ENCODE measurements at regions not wholly inside any gene's neighbourhood (a gene's known extent, or its start where the extent isn't known, plus 50 kb on each side); places are given as distances from the start of the nearest gene placed in this dataset.

DNA sequence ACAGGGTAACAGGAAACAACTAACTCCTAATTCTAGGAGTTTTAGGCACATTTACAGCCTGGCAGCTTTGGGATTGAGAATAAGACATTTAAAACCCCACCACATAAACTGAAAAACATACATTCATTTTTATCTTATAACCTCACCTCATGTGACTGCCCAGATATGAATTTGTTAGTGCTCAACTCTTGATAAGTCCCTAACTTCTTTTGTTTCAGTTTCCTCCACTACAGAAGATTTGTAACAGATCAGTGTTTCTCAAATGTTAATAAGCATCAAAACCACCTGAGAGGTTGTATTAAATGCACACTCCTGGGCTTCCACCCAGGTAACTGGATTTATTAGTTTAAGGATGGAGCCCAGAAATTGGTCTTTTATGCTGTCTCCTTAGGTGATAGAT lies 190.1 kb upstream of the ARID1B start:
- POLR2A ChIA-PET (ENCODE audit: unreplicated experiment): no interaction called here
- no peak overlapping the region for H3K23ac ChIP-seq (ENCODE audit: low read depth, low read length)
- no peak overlapping the region for H3K56ac ChIP-seq (ENCODE audit: extremely low read depth, insufficient read depth, low read length)
- H3K9me1 ChIP-seq (ENCODE audit: insufficient read depth, low read length): no peaks in the 10 kb centered on the region
- no peak overlapping the region for H2BK5ac ChIP-seq (ENCODE audit: low read depth, low read length, poor library complexity, severe bottlenecking)
- H4K8ac ChIP-seq (ENCODE audit: low read depth in 2 of 2, low read length in 2 of 2): no peak overlapping the region
- no peaks in the 10 kb centered on the region for H3K4me1 ChIP-seq (ENCODE audit: control insufficient read depth, insufficient read depth, low read length)
- no peaks in the 10 kb centered on the region for H3K36me3 ChIP-seq (ENCODE audit: control insufficient read depth, insufficient read depth, low read length)
- H3K9me3 ChIP-seq (ENCODE audit: control insufficient read depth, insufficient read depth, low read length): no peaks in the 10 kb centered on the region
- H3K27me3 ChIP-seq (ENCODE audit: control insufficient read depth, insufficient read depth, low read length): peaks cover 4% of the 10 kb centered on the region
- CTCF ChIA-PET: interaction anchor here (1.0 kb wide), 1 partner anchor 22 kb away, joined by 3 read pairs; no protein-coding TSS in a partner anchor
- H2BK120ac ChIP-seq (ENCODE audit: low read depth, low read length): no peak overlapping the region
- BruUV-seq (replicated peaks): no TSS peak
- H3K27ac ChIP-seq (ENCODE audit: insufficient read depth, low read length): no peak overlapping the region
- TF ChIP-seq RCOR1 (IDR thresholded peaks at IDR 0.05; ENCODE audit: insufficient replicate concordance, low read length) (no peak), BHLHE40 (IDR thresholded peaks at IDR 0.05; ENCODE audit: low read depth, low read length) (no peak), FOS (IDR thresholded peaks at IDR 0.05; ENCODE audit: low read depth, low read length) (no peak), NFE2L2 (IDR thresholded peaks at IDR 0.05; ENCODE audit: low read depth, low read length) (no peak), SMC3 (IDR thresholded peaks at IDR 0.05; ENCODE audit: low read depth, low read length) (no peak), MAZ (IDR thresholded peaks at IDR 0.05; ENCODE audit: borderline replicate concordance, low read depth, low read length) (no peak), MAFK (IDR thresholded peaks at IDR 0.05; ENCODE audit: low read depth, low read length) (no peak), MXI1 (IDR thresholded peaks at IDR 0.05; ENCODE audit: borderline replicate concordance, low read depth, low read length) (no peak), RAD21 (IDR thresholded peaks at IDR 0.05; ENCODE audit: low read length) (no peak), CHD1 (IDR thresholded peaks at IDR 0.05; ENCODE audit: low read depth, low read length) (no peak), RFX5 (IDR thresholded peaks at IDR 0.05; ENCODE audit: low read depth, low read length) (no peak)
- TF ChIP-seq, protein P1, sequence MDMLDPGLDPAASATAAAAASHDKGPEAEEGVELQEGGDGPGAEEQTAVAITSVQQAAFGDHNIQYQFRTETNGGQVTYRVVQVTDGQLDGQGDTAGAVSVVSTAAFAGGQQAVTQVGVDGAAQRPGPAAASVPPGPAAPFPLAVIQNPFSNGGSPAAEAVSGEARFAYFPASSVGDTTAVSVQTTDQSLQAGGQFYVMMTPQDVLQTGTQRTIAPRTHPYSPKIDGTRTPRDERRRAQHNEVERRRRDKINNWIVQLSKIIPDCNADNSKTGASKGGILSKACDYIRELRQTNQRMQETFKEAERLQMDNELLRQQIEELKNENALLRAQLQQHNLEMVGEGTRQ (IDR thresholded peaks at IDR 0.05; ENCODE audit: low read depth, low read length): no peak
- TF ChIP-seq, protein P2, sequence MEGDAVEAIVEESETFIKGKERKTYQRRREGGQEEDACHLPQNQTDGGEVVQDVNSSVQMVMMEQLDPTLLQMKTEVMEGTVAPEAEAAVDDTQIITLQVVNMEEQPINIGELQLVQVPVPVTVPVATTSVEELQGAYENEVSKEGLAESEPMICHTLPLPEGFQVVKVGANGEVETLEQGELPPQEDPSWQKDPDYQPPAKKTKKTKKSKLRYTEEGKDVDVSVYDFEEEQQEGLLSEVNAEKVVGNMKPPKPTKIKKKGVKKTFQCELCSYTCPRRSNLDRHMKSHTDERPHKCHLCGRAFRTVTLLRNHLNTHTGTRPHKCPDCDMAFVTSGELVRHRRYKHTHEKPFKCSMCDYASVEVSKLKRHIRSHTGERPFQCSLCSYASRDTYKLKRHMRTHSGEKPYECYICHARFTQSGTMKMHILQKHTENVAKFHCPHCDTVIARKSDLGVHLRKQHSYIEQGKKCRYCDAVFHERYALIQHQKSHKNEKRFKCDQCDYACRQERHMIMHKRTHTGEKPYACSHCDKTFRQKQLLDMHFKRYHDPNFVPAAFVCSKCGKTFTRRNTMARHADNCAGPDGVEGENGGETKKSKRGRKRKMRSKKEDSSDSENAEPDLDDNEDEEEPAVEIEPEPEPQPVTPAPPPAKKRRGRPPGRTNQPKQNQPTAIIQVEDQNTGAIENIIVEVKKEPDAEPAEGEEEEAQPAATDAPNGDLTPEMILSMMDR (conservative IDR thresholded peaks at IDR 0.05; ENCODE audit: low read depth, low read length): no peak
- TF ChIP-seq, protein P3, sequence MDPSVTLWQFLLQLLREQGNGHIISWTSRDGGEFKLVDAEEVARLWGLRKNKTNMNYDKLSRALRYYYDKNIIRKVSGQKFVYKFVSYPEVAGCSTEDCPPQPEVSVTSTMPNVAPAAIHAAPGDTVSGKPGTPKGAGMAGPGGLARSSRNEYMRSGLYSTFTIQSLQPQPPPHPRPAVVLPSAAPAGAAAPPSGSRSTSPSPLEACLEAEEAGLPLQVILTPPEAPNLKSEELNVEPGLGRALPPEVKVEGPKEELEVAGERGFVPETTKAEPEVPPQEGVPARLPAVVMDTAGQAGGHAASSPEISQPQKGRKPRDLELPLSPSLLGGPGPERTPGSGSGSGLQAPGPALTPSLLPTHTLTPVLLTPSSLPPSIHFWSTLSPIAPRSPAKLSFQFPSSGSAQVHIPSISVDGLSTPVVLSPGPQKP (IDR thresholded peaks at IDR 0.05; ENCODE audit: borderline replicate concordance, low read depth, low read length): no peak
- dilution Hi-C loops (cut with HindIII; ENCODE audit: low sequenced_read_pairs, unreplicated experiment): no loop called here
- H4K91ac ChIP-seq (ENCODE audit: insufficient read depth, low read depth, low read length): no peak overlapping the region
- H4K20me1 ChIP-seq (ENCODE audit: insufficient read depth, low read length): no peaks in the 10 kb centered on the region
- in situ Hi-C loops (cut with MboI; ENCODE audit: low sequenced_read_pairs): no loop called here
- no peak overlapping the region for H2AK5ac ChIP-seq (ENCODE audit: low read depth, low read length)
- no peak overlapping the region for H2BK15ac ChIP-seq (ENCODE audit: low read depth, low read length)
- H3K79me1 ChIP-seq (ENCODE audit: low read depth in 1 of 2, low read length in 2 of 2): no peaks in the 10 kb centered on the region
- no peak overlapping the region for H3K4me2 ChIP-seq (ENCODE audit: low read depth, low read length)
- no peak overlapping the region for H4K5ac ChIP-seq (ENCODE audit: low read depth, low read length)
- no peak overlapping the region for H3K9ac ChIP-seq (ENCODE audit: low read depth, low read length)
- H3K4me3 ChIP-seq (ENCODE audit: insufficient read depth, low read depth, low read length): no peak overlapping the region
- no peak overlapping the region for H2AK9ac ChIP-seq (replicated peaks; ENCODE audit: low read depth, low read length, poor library complexity)
- DNase-seq: no peak
- no peak overlapping the region for H3K18ac ChIP-seq (ENCODE audit: low read depth, low read length)
- ATAC-seq (ENCODE audit: low read depth): no peak
- no peak overlapping the region for H2BK20ac ChIP-seq (ENCODE audit: low read depth, low read length)
- H2AFZ ChIP-seq (replicated peaks; ENCODE audit: low read length, poor library complexity): no peak overlapping the region
- intact Hi-C loops (cut with micrococcal nuclease): no loop called here
- no peak overlapping the region for H3K4ac ChIP-seq (ENCODE audit: low read depth, low read length)
- H3K14ac ChIP-seq (replicated peaks; ENCODE audit: low read depth, low read length): no peak overlapping the region
